SK-N-SH (cell line): ENCODE measurements at regions not wholly inside any gene's neighbourhood (a gene's known extent, or its start where the extent isn't known, plus 50 kb on each side); places are given as distances from the start of the nearest gene placed in this dataset.

Source experiments
- CTCF ChIP-seq: fragments of 200-600 bp; sonication (generic); IDR thresholded peaks from 2 replicates; pipeline ENCODE4 v1.6.1; 2017; ENCODE audit warnings: antibody characterized with exemption, mild to moderate bottlenecking, moderate library complexity
- NRF1 ChIP-seq: IDR thresholded peaks from 2 replicates; pipeline ENCODE4 v1.6.1; 2012; ENCODE audit warnings: low read depth, mild to moderate bottlenecking, low read length
- POLR2AphosphoS5 ChIP-seq: IDR thresholded peaks from 2 replicates; pipeline ENCODE4 v1.6.1; 2012; ENCODE audit warnings: low read depth, low read length
- RAD21 ChIP-seq: IDR thresholded peaks from 2 replicates; pipeline ENCODE4 v1.6.1; 2012; ENCODE audit warnings: mild to moderate bottlenecking, low read length
- RXRA ChIP-seq: IDR thresholded peaks from 2 replicates; pipeline ENCODE4 v1.4.0; 2012; ENCODE audit warnings: low read depth, mild to moderate bottlenecking, borderline replicate concordance
- TAF1 ChIP-seq: IDR thresholded peaks from 2 replicates; pipeline ENCODE4 v1.6.1; 2012; ENCODE audit warnings: low read depth, mild to moderate bottlenecking, low read length, moderate library complexity, borderline replicate concordance
- TF ChIP-seq, protein P1 (sequence below): IDR thresholded peaks from 2 replicates; pipeline ENCODE4 v1.4.0; 2012; ENCODE audit warnings: low read depth, borderline replicate concordance

DNA sequence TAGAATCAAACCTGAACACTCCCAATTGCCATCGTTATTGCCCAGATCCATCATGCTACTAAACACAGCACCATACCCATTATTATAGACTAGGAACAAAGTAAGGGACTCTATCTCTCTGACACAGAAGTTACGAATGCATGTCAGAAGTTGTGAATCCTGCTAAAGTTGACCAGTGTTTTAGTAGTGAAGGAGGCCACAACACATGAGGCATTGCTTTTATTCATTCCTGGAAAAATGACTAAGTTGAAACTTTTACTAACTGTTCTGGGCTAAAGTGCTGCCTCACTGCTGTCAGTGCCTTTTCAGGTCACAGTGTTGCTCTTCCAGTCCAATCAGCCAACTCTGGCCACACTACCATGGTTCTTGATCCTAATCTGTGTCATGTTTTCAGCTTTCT lies 911.1 kb downstream of the TTLL7 start:
- no peak for TF ChIP-seq NRF1
- TF ChIP-seq, protein P1, sequence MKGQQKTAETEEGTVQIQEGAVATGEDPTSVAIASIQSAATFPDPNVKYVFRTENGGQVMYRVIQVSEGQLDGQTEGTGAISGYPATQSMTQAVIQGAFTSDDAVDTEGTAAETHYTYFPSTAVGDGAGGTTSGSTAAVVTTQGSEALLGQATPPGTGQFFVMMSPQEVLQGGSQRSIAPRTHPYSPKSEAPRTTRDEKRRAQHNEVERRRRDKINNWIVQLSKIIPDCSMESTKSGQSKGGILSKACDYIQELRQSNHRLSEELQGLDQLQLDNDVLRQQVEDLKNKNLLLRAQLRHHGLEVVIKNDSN: no peak
- TF ChIP-seq CTCF: no peak
- TF ChIP-seq POLR2AphosphoS5: no peak
- no peak for TF ChIP-seq RXRA
- TF ChIP-seq RAD21: no peak
- TF ChIP-seq TAF1: no peak
